Adrenal gland (tissue), 9 donors: ENCODE measurements at regions not wholly inside any gene's neighbourhood (a gene's known extent, or its start where the extent isn't known, plus 50 kb on each side); places are given as distances from the start of the nearest gene placed in this dataset.

Source experiments
- DNase-seq, 7 donors: peaks; one replicate each; pipeline ENCODE4 v3.0.0-alpha.2; 2019 to 2020
- H3K27ac ChIP-seq, 5 donors: fragments of 200-600 bp; sonication (generic) in 4 of 5; 1 replicate in 3 of 5; 2 replicates in 2 of 5; pipeline versions ENCODE4 v1.5.1 to v1.8.0; 2016 to 2020; ENCODE audit warnings: mild to moderate bottlenecking in 1 of 5
- H3K27me3 ChIP-seq: fragments of 200-600 bp; 2 replicates; pipeline ENCODE4 v1.8.0; 2021
- H3K36me3 ChIP-seq, 2 donors: fragments of 200-600 bp; replicated peaks in 1 of 2; 1 replicate in 1 of 2; 2 replicates in 1 of 2; pipeline versions ENCODE4 v1.5.1 to v1.8.0; 2018 to 2022
- H3K4me1 ChIP-seq, 2 donors: fragments of 200-600 bp; replicated peaks in 1 of 2; 1 replicate in 1 of 2; 2 replicates in 1 of 2; pipeline versions ENCODE4 v1.5.1 to v1.8.0; 2018 to 2021
- H3K4me3 ChIP-seq, 4 donors: fragments of 200-600 bp; sonication (generic) in 3 of 4; one replicate each; pipeline ENCODE4 v1.5.1; 2016 to 2018
- H3K9me3 ChIP-seq, 3 donors: fragments of 200-600 bp; sonication (generic) in 1 of 3; replicated peaks in 1 of 3; 1 replicate in 2 of 3; 2 replicates in 1 of 3; pipeline versions ENCODE4 v1.5.1 to v1.8.0; 2016 to 2021
- CTCF ChIP-seq, 6 experiments: fragments of 450-650 bp in 4 of 6; fragments of 200-600 bp in 2 of 6; sonication (generic) in 1 of 6; IDR thresholded peaks; 1 replicate in 5 of 6; 2 replicates in 1 of 6; pipeline versions ENCODE4 v1.5.1 to v1.8.0; 2016 to 2021; ENCODE audit warnings: antibody characterized with exemption in 6 of 6, mild to moderate bottlenecking in 2 of 6, moderate library complexity in 1 of 6
- POLR2A ChIP-seq, 2 donors: fragments of 450-650 bp; IDR thresholded peaks; one replicate each; pipeline ENCODE4 v1.6.1; 2017; ENCODE audit warnings: antibody characterized with exemption in 2 of 2, mild to moderate bottlenecking in 2 of 2, moderate library complexity in 1 of 2
- WGBS, 4 donors: extraction: QIAGEN DNeasy Blood & Tissue Kit in 2 of 4; methylation state at CpG; one replicate each; pipeline versions ENCODE4 v1.1.5 to v1.1.7; 2013 to 2017; 5-methylcytosine and 5-hydroxymethylcytosine counted together
- intact Hi-C, 2 donors: fragments of 100-400 bp; cut with DNase I; formaldehyde crosslinking; loops; one replicate each; pipeline versions ENCODE4 v1.14.1 to v1.15.0; 2022 to 2023
- donor health status: healthy with polysubstance abuse.
- donor health status: Bipolar disorder and iron deficiency.
- donor health status: DM: yes; HTN: yes; CAD: no.
- donor health status: DM: no; HTN: no; CAD: no.
- donor health status: DM: no; HTN: no; CAD: no.

DNA sequence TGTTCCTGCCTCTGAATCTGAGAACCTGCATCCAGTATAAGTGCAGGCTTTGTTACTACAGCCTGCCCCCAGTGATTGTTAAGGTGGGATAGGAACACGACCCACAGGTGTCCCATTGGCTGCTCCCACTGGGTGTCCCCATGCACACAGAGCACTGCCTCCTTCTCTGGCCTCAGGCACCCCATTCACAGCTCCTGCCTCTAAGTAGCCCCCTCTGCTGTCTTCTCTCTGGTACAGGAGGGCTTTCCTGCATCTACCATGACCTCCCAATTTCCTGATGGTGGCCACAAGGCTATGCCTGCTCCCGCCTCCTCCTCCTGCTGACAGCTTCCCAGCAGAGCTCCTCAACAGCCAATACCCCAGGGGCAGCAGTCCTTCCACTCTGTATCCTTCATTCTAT lies 238.6 kb upstream of the TMC3 start:
- WGBS, 4 donors, result 74 to 85% (median 80%) methylated on average over 1 to 2 of the region's 2 CpGs
- no peak overlapping the region for H3K27ac ChIP-seq
- no peaks in the 10 kb centered on the region for H3K4me1 ChIP-seq
- no peak for DNase-seq
- peaks cover 3% of the 10 kb centered on the region for H3K27me3 ChIP-seq
- intact Hi-C loops, result no loop called here
- H3K4me3 ChIP-seq, result no peak overlapping the region
- H3K9me3 ChIP-seq, result no peaks in the 10 kb centered on the region
- TF ChIP-seq CTCF (IDR thresholded peaks at IDR 0.05), result no peak
- no peaks in the 10 kb centered on the region for H3K36me3 ChIP-seq

- DNase-seq, result no peak
- Histone ChIP-seq H3K9me3 (no peaks in the 10 kb centered on the region), H3K36me3 (no peaks in the 10 kb centered on the region), H3K27ac (no peak overlapping the region), H3K4me3 (no peak overlapping the region), H3K4me1 (no peaks in the 10 kb centered on the region), H3K27me3 (peaks cover 3% of the 10 kb centered on the region)
- intact Hi-C loops, result no loop called here
- TF ChIP-seq CTCF (IDR thresholded peaks at IDR 0.05), result no peak
- TF ChIP-seq POLR2A (IDR thresholded peaks at IDR 0.05), result no peak
- 70 to 81% (median 73%) methylated on average over 4 of the region's 4 CpGs for WGBS, 4 donors
Measured at GRCh38 chr15:81611679-81612078, 237.7 kb upstream of the TMC3 start.

GRCh38 chr15:81608309-81608829 lies 234.4 kb upstream of the TMC3 start:
- Histone ChIP-seq H3K4me3 (no peak overlapping the region), H3K4me1 (no peaks in the 10 kb centered on the region), H3K27me3 (peaks cover 3% of the 10 kb centered on the region), H3K27ac (no peak overlapping the region), H3K9me3 (no peaks in the 10 kb centered on the region), H3K36me3 (no peaks in the 10 kb centered on the region)
- TF ChIP-seq CTCF (IDR thresholded peaks at IDR 0.05) (no peak), POLR2A (IDR thresholded peaks at IDR 0.05) (no peak)
- 68 to 83% (median 74%) methylated on average over 2 of the region's 2 CpGs for WGBS, 4 donors
- no peak for DNase-seq
- intact Hi-C loops, result no loop called here

- TF ChIP-seq POLR2A (IDR thresholded peaks at IDR 0.05) (no peak), CTCF (IDR thresholded peaks at IDR 0.05) (no peak)
- WGBS, 4 donors, result 45 to 52% (median 48%) methylated on average over 5 of the region's 5 CpGs
- no peak for DNase-seq
Measured at GRCh38 chr15:81604713-81605112, 230.7 kb upstream of the TMC3 start.

More at GRCh38 chr15:81604713-81605112, 230.7 kb upstream of the TMC3 start:
- H3K9me3 ChIP-seq, result peaks cover 0 to 6% (median 5%) of the 10 kb centered on the region in 3 donors
- H3K4me1 ChIP-seq, result no peaks in the 10 kb centered on the region
- H3K4me3 ChIP-seq, result no peak overlapping the region
- no peaks in the 10 kb centered on the region for H3K27me3 ChIP-seq
- H3K27ac ChIP-seq, result no peak overlapping the region
- intact Hi-C loops, result no loop called here
- H3K36me3 ChIP-seq, result no peaks in the 10 kb centered on the region
